ENCODE measurements at regions not wholly inside any gene's neighbourhood (a gene's known extent, or its start where the extent isn't known, plus 50 kb on each side); places are given as distances from the start of the nearest gene placed in this dataset.

- H3K27ac ChIP-seq (replicated peaks) = no peak overlapping the region
- TF ChIP-seq GABPA (IDR thresholded peaks at IDR 0.05; ENCODE audit: low read depth) = no peak
- TF ChIP-seq CTCF (IDR thresholded peaks at IDR 0.05; ENCODE audit: insufficient read depth, low read length) = no peak
- no peak for TF ChIP-seq POLR2AphosphoS5 (IDR thresholded peaks at IDR 0.05; ENCODE audit: low read depth)
- TF ChIP-seq REST (IDR thresholded peaks at IDR 0.05; ENCODE audit: insufficient replicate concordance, low read depth) = no peak
- TF ChIP-seq SPI1 (IDR thresholded peaks at IDR 0.05; ENCODE audit: borderline replicate concordance, low read depth) = no peak
- peak in 1 of 2 experiments; percentile 48 for DNase-seq (ENCODE audit: low read depth in 1 of 2, low spot score in 1 of 2)
These were observed 77.9 kb upstream of the UQCRFS1 start for GRCh38 chr19:29290853-29291252.

GRCh38 chr19:29292153-29292552, 79.2 kb upstream of the UQCRFS1 start:
- no peak overlapping the region for H3K27ac ChIP-seq (replicated peaks)
- no peaks in the 10 kb centered on the region for H3K27me3 ChIP-seq (ENCODE audit: insufficient read depth, poor library complexity, severe bottlenecking)
- no peak overlapping the region for H3K4me3 ChIP-seq (replicated peaks; ENCODE audit: insufficient read depth, low read length)
- TF ChIP-seq GABPA (IDR thresholded peaks at IDR 0.05; ENCODE audit: low read depth) = no peak
- TF ChIP-seq REST (IDR thresholded peaks at IDR 0.05; ENCODE audit: insufficient replicate concordance, low read depth) = no peak
- no peak for TF ChIP-seq CTCF (IDR thresholded peaks at IDR 0.05; ENCODE audit: insufficient read depth, low read length)
- TF ChIP-seq SPI1 (IDR thresholded peaks at IDR 0.05; ENCODE audit: borderline replicate concordance, low read depth) = no peak
- TF ChIP-seq POLR2AphosphoS5 (IDR thresholded peaks at IDR 0.05; ENCODE audit: low read depth) = no peak
- no peak for DNase-seq (ENCODE audit: low read depth in 1 of 2, low spot score in 1 of 2)

More at GRCh38 chr19:29290853-29291252, 77.9 kb upstream of the UQCRFS1 start:
- H3K4me3 ChIP-seq (replicated peaks; ENCODE audit: insufficient read depth, low read length) = no peak overlapping the region
- no peaks in the 10 kb centered on the region for H3K27me3 ChIP-seq (ENCODE audit: insufficient read depth, poor library complexity, severe bottlenecking)

GRCh38 chr19:29292562-29292961, 79.6 kb upstream of the UQCRFS1 start:
- Histone ChIP-seq H3K27ac (replicated peaks) (no peak overlapping the region), H3K4me3 (replicated peaks; ENCODE audit: insufficient read depth, low read length) (no peak overlapping the region), H3K27me3 (ENCODE audit: insufficient read depth, poor library complexity, severe bottlenecking) (no peaks in the 10 kb centered on the region)
- DNase-seq (ENCODE audit: low read depth in 1 of 2, low spot score in 1 of 2) = no peak
- TF ChIP-seq CTCF (IDR thresholded peaks at IDR 0.05; ENCODE audit: insufficient read depth, low read length) (no peak), REST (IDR thresholded peaks at IDR 0.05; ENCODE audit: insufficient replicate concordance, low read depth) (no peak), GABPA (IDR thresholded peaks at IDR 0.05; ENCODE audit: low read depth) (no peak), SPI1 (IDR thresholded peaks at IDR 0.05; ENCODE audit: borderline replicate concordance, low read depth) (no peak), POLR2AphosphoS5 (IDR thresholded peaks at IDR 0.05; ENCODE audit: low read depth) (no peak)

Measured in HL-60 (cell line).